ENCODE measurements at regions not wholly inside any gene's neighbourhood (a gene's known extent, or its start where the extent isn't known, plus 50 kb on each side); places are given as distances from the start of the nearest gene placed in this dataset.

DNA sequence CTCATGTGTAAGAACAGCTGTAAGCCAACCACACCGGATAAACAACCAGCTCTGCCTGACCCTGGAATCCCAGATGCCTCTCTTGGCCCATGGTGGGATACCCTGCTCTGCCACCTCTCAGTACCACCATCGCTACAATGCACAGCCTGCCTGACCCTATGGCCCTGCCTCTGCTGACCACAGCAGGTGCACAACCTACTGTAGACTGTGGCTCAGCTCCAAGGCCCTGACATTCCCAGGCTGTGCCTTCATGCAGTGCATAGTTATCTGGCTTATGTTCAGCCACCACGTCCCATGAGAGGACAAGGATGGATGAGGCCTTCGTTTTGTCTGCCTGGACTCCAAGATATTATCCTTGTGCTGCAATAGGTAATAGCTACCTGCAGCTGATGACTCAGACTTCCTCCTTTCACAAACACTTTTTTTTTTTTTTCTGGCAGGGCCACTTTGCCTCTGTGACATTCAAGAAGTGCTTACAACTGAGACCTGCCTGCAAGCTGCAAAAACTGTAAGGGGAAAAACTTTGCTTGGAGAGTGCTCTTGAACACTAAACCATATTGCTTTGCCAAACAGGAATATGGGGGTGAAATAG is 177.7 kb downstream of the URB2 start:
- Mint-ChIP-seq H3K27me3 (ENCODE audit: unreplicated experiment) (peaks cover 7% of the 10 kb centered on the region), H3K9me3 (ENCODE audit: unreplicated experiment) (peaks cover 25% of the 10 kb centered on the region), H3K4me1 (ENCODE audit: unreplicated experiment) (no peaks in the 10 kb centered on the region), H3K36me3 (ENCODE audit: unreplicated experiment) (no peaks in the 10 kb centered on the region), H3K27ac (ENCODE audit: unreplicated experiment) (no peak overlapping the region), H3K4me3 (ENCODE audit: unreplicated experiment) (no peak overlapping the region)
- DNase-seq (ENCODE audit: extremely low spot score, unreplicated experiment) = no peak
- TF ChIP-seq, protein P1, sequence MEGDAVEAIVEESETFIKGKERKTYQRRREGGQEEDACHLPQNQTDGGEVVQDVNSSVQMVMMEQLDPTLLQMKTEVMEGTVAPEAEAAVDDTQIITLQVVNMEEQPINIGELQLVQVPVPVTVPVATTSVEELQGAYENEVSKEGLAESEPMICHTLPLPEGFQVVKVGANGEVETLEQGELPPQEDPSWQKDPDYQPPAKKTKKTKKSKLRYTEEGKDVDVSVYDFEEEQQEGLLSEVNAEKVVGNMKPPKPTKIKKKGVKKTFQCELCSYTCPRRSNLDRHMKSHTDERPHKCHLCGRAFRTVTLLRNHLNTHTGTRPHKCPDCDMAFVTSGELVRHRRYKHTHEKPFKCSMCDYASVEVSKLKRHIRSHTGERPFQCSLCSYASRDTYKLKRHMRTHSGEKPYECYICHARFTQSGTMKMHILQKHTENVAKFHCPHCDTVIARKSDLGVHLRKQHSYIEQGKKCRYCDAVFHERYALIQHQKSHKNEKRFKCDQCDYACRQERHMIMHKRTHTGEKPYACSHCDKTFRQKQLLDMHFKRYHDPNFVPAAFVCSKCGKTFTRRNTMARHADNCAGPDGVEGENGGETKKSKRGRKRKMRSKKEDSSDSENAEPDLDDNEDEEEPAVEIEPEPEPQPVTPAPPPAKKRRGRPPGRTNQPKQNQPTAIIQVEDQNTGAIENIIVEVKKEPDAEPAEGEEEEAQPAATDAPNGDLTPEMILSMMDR (IDR thresholded peaks at IDR 0.05) = no peak

DNA sequence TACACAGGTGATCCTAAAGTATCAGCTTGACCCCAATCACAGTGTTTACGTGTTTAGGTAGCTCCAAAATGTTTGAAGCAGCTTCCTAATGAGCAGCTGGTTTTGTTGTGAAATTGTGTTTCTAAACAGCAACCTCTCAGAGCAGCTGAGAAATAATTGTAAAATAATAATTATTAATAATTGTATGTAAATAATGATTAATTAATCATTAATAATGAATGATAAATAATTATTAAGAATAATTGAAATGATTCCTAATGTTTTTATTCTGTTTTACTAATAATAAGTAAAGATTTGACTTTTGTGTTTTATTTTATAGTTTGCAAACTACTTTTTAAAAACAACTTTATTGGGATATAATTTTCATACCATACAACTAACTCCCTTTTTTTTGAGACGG is 182.2 kb downstream of the URB2 start:
- H3K27me3 Mint-ChIP-seq (ENCODE audit: unreplicated experiment) = peaks cover 17% of the 10 kb centered on the region
- no peak for DNase-seq (ENCODE audit: extremely low spot score, unreplicated experiment)
- H3K36me3 Mint-ChIP-seq (ENCODE audit: unreplicated experiment) = no peaks in the 10 kb centered on the region
- H3K4me1 Mint-ChIP-seq (ENCODE audit: unreplicated experiment) = no peaks in the 10 kb centered on the region
- TF ChIP-seq, protein P1 (IDR thresholded peaks at IDR 0.05) = no peak
- H3K27ac Mint-ChIP-seq (ENCODE audit: unreplicated experiment) = no peak overlapping the region
- H3K9me3 Mint-ChIP-seq (ENCODE audit: unreplicated experiment) = peaks cover 38% of the 10 kb centered on the region
- no peak overlapping the region for H3K4me3 Mint-ChIP-seq (ENCODE audit: unreplicated experiment)

DNA sequence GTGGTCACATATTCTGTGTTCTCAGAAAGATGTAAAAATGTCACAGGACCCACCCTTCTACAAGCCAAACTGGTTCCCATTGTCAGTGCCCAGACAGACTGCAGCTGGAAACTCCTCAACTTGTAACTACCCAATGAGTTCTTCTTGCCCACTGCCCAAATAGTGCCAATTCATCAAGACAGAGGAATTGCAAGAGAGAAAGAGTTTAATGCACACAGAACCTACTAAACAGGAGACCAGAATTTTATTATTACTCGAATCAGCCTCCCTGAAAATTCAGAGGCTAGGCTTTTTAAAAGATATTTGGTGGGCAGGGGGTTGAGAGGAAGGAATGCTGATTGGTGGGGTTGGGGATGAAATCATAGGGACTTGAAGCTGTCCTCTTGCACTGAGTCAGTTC is 184.1 kb downstream of the URB2 start:
- no peak for DNase-seq (ENCODE audit: extremely low spot score, unreplicated experiment)
- H3K4me3 Mint-ChIP-seq (ENCODE audit: unreplicated experiment) = no peak overlapping the region
- H3K27me3 Mint-ChIP-seq (ENCODE audit: unreplicated experiment) = peaks cover 27% of the 10 kb centered on the region
- peaks cover 20% of the 10 kb centered on the region for H3K9me3 Mint-ChIP-seq (ENCODE audit: unreplicated experiment)
- TF ChIP-seq, protein P1 (IDR thresholded peaks at IDR 0.05) = no peak
- H3K27ac Mint-ChIP-seq (ENCODE audit: unreplicated experiment) = no peak overlapping the region
- H3K4me1 Mint-ChIP-seq (ENCODE audit: unreplicated experiment) = peaks cover 4% of the 10 kb centered on the region
- H3K36me3 Mint-ChIP-seq (ENCODE audit: unreplicated experiment) = no peaks in the 10 kb centered on the region

DNA sequence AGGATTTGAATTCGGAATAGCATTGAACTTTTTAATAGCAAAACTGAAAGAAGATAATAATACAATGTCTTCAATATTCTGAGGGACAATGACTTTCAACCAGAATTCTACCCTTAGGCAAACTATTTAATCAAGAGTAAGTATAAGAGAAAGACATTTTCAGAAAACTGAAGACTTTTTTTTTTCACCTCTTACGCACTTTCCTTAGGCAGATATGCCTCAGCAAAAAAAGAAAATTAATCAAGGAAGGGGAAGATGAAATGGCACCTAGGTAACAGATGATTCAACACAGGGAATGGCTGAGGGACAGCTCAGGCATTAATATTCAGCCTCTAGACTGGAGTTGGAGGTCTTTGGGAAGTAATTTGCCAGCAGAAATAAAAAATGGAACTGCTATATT is 184.9 kb downstream of the URB2 start:
- H3K9me3 Mint-ChIP-seq (ENCODE audit: unreplicated experiment) = peaks cover 14% of the 10 kb centered on the region
- H3K4me1 Mint-ChIP-seq (ENCODE audit: unreplicated experiment) = peaks cover 4% of the 10 kb centered on the region
- no peak overlapping the region for H3K27ac Mint-ChIP-seq (ENCODE audit: unreplicated experiment)
- no peak for DNase-seq (ENCODE audit: extremely low spot score, unreplicated experiment)
- H3K4me3 Mint-ChIP-seq (ENCODE audit: unreplicated experiment) = no peak overlapping the region
- TF ChIP-seq, protein P1 (IDR thresholded peaks at IDR 0.05) = no peak
- peaks cover 29% of the 10 kb centered on the region for H3K27me3 Mint-ChIP-seq (ENCODE audit: unreplicated experiment)
- H3K36me3 Mint-ChIP-seq (ENCODE audit: unreplicated experiment) = no peaks in the 10 kb centered on the region

DNA sequence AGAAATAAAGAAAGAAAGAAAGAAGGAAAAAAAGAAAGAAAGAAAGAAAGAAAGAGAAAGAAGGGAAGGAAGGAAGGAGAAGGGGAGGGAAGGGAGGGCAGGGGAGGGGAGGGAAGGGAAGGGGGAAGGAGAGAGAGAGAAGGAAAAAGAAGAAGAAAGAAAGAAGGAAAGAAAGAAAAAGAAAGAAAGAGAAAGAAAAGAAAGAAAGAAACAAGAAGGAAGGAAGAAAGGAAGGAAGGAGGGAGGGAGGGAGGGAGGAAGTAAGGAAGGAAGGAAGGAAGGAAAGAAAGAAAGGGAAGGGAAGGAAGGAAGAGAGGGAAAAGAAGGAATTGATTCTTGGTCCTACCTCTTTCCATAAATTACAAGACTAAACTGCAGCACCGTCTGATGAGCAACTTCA is 186.1 kb downstream of the URB2 start:
- Mint-ChIP-seq H3K4me1 (ENCODE audit: unreplicated experiment) (peaks cover 4% of the 10 kb centered on the region), H3K4me3 (ENCODE audit: unreplicated experiment) (no peak overlapping the region), H3K27ac (ENCODE audit: unreplicated experiment) (no peak overlapping the region), H3K9me3 (ENCODE audit: unreplicated experiment) (peaks cover 14% of the 10 kb centered on the region), H3K27me3 (ENCODE audit: unreplicated experiment) (peaks cover 40% of the 10 kb centered on the region), H3K36me3 (ENCODE audit: unreplicated experiment) (no peaks in the 10 kb centered on the region)
- TF ChIP-seq, protein P1 (IDR thresholded peaks at IDR 0.05) = no peak
- DNase-seq (ENCODE audit: extremely low spot score, unreplicated experiment) = no peak
